ENCODE measurements at regions not wholly inside any gene's neighbourhood (a gene's known extent, or its start where the extent isn't known, plus 50 kb on each side); places are given as distances from the start of the nearest gene placed in this dataset.

DNA sequence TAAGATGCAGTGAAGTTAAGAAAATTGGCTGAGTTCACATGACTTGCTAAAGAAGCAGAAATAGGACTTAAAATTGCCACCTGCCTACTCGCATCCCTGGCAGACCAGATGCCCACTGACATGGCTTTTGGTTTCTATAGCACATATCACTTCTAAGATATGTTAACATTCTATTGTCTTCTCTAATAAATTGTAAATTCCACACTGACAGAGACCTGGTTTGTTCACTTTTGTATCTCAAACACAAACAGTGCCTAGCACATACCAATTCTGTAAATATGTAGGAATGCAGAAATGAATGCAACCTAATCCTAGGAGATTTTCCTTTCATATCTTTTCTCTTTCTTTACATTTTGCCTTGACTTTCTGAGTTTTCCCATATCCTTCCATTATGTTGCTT is 1047.6 kb downstream of the AACS start:
- Mint-ChIP-seq H3K27me3 (no peaks in the 10 kb centered on the region), H3K4me1 (no peaks in the 10 kb centered on the region), H3K9me3 (ENCODE audit: insufficient read depth) (no peaks in the 10 kb centered on the region), H3K27ac (no peak overlapping the region), H3K4me3 (no peak overlapping the region)
- H3K4me1 ChIP-seq (ENCODE audit: control insufficient read depth in 2 of 2, insufficient read depth in 2 of 2, low read length in 2 of 2), result no peaks in the 10 kb centered on the region
- no peak overlapping the region for H3K9ac ChIP-seq (ENCODE audit: low read length)
- H3K27me3 ChIP-seq (replicated peaks in 1 of 4; ENCODE audit: control extremely low read depth in 1 of 4, control insufficient read depth in 3 of 4, insufficient read depth in 4 of 4, low read length in 3 of 4), result no peaks in the 10 kb centered on the region
- intact Hi-C loops (cut with micrococcal nuclease), result no loop called here
- H2AFZ ChIP-seq (ENCODE audit: insufficient read depth, low read depth, low read length, poor library complexity, severe bottlenecking), result no peak overlapping the region
- H3K9me3 ChIP-seq (ENCODE audit: control extremely low read depth in 1 of 3, control insufficient read depth in 2 of 3, insufficient read depth in 1 of 3, low read length in 2 of 3), result peaks cover 0 to 4% (median 0%) of the 10 kb centered on the region in 3 donors
- WGBS (ENCODE audit: insufficient coverage), result no CpG with 5 or more reads among the region's 1 CpG
- DNase-seq (no peak), ATAC-seq (ENCODE audit: low read depth) (no peak)
- ChIA-PET CTCF (no interaction called here), POLR2A (no interaction called here)
- H3K79me2 ChIP-seq (ENCODE audit: control insufficient read depth, insufficient read depth, low read length), result no peaks in the 10 kb centered on the region
- no peaks in the 10 kb centered on the region for H3K36me3 ChIP-seq (replicated peaks in 1 of 2; ENCODE audit: control extremely low read depth in 1 of 2, control insufficient read depth in 1 of 2, extremely low read depth in 1 of 2, insufficient read depth in 2 of 2, low read length in 1 of 2)
- H3K4me3 ChIP-seq (ENCODE audit: control extremely low read depth in 1 of 5, extremely low read depth in 1 of 5, insufficient read depth in 1 of 5, low read depth in 2 of 5, low read length in 4 of 5), result no peak overlapping the region
- H4K20me1 ChIP-seq (ENCODE audit: control insufficient read depth, insufficient read depth, low read length, poor library complexity, severe bottlenecking), result no peaks in the 10 kb centered on the region
- no peak overlapping the region for H3K4me2 ChIP-seq (replicated peaks; ENCODE audit: low read depth, low read length, poor library complexity, severe bottlenecking)
- TF ChIP-seq EZH2 (IDR thresholded peaks at IDR 0.05; ENCODE audit: borderline replicate concordance, insufficient read depth, low read depth, low read length, poor library complexity, severe bottlenecking), result no peak
- TF ChIP-seq, protein P1, sequence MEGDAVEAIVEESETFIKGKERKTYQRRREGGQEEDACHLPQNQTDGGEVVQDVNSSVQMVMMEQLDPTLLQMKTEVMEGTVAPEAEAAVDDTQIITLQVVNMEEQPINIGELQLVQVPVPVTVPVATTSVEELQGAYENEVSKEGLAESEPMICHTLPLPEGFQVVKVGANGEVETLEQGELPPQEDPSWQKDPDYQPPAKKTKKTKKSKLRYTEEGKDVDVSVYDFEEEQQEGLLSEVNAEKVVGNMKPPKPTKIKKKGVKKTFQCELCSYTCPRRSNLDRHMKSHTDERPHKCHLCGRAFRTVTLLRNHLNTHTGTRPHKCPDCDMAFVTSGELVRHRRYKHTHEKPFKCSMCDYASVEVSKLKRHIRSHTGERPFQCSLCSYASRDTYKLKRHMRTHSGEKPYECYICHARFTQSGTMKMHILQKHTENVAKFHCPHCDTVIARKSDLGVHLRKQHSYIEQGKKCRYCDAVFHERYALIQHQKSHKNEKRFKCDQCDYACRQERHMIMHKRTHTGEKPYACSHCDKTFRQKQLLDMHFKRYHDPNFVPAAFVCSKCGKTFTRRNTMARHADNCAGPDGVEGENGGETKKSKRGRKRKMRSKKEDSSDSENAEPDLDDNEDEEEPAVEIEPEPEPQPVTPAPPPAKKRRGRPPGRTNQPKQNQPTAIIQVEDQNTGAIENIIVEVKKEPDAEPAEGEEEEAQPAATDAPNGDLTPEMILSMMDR (IDR thresholded peaks at IDR 0.05), result no peak
- H3K27ac ChIP-seq (ENCODE audit: low read length in 2 of 2), result no peak overlapping the region

DNA sequence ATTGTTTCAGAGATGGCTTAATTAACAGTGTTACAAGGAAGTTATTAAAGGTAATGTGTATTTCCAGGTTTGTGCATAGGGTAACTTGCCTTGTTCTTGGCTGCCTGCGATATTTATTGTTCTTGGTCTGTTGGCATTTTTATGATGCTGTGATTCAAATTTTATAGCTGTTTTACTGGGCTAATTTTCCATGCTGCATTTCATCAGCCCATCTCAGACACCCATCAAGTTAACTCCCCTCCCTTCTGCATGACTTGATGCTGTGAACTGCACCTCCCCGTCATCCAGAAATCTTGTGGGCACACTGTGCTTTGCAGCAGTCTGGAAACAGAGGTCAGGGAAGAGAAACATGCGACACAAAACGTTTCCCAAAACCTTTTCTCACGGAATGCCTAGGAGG is 1049.2 kb downstream of the AACS start:
- Histone ChIP-seq H3K4me3 (ENCODE audit: control extremely low read depth in 1 of 5, extremely low read depth in 1 of 5, insufficient read depth in 1 of 5, low read depth in 2 of 5, low read length in 4 of 5) (no peak overlapping the region), H3K4me2 (replicated peaks; ENCODE audit: low read depth, low read length, poor library complexity, severe bottlenecking) (no peak overlapping the region), H3K9ac (ENCODE audit: low read length) (no peak overlapping the region), H3K79me2 (ENCODE audit: control insufficient read depth, insufficient read depth, low read length) (no peaks in the 10 kb centered on the region), H3K9me3 (ENCODE audit: control extremely low read depth in 1 of 3, control insufficient read depth in 2 of 3, insufficient read depth in 1 of 3, low read length in 2 of 3) (peaks cover 0 to 4% (median 4%) of the 10 kb centered on the region in 3 donors), H3K27ac (ENCODE audit: low read length in 2 of 2) (no peak overlapping the region), H4K20me1 (ENCODE audit: control insufficient read depth, insufficient read depth, low read length, poor library complexity, severe bottlenecking) (no peaks in the 10 kb centered on the region), H2AFZ (ENCODE audit: insufficient read depth, low read depth, low read length, poor library complexity, severe bottlenecking) (no peak overlapping the region), H3K36me3 (replicated peaks in 1 of 2; ENCODE audit: control extremely low read depth in 1 of 2, control insufficient read depth in 1 of 2, extremely low read depth in 1 of 2, insufficient read depth in 2 of 2, low read length in 1 of 2) (no peaks in the 10 kb centered on the region), H3K27me3 (replicated peaks in 1 of 4; ENCODE audit: control extremely low read depth in 1 of 4, control insufficient read depth in 3 of 4, insufficient read depth in 4 of 4, low read length in 3 of 4) (no peaks in the 10 kb centered on the region), H3K4me1 (ENCODE audit: control insufficient read depth in 2 of 2, insufficient read depth in 2 of 2, low read length in 2 of 2) (no peaks in the 10 kb centered on the region)
- Mint-ChIP-seq H3K27ac (no peak overlapping the region), H3K9me3 (ENCODE audit: insufficient read depth) (no peaks in the 10 kb centered on the region), H3K4me1 (no peaks in the 10 kb centered on the region), H3K4me3 (no peak overlapping the region), H3K27me3 (no peaks in the 10 kb centered on the region)
- CTCF ChIA-PET, result no interaction called here
- WGBS (ENCODE audit: insufficient coverage), result 76% methylated on average over 2 of the region's 5 CpGs
- intact Hi-C loops (cut with micrococcal nuclease), result no loop called here
- TF ChIP-seq EZH2 (IDR thresholded peaks at IDR 0.05; ENCODE audit: borderline replicate concordance, insufficient read depth, low read depth, low read length, poor library complexity, severe bottlenecking), result no peak
- TF ChIP-seq, protein P1 (IDR thresholded peaks at IDR 0.05), result no peak
- DNase-seq, result no peak
- POLR2A ChIA-PET, result no interaction called here
- ATAC-seq (ENCODE audit: low read depth), result no peak

Data from B cell (primary cell).